ENCODE measurements at regions not wholly inside any gene's neighbourhood (a gene's known extent, or its start where the extent isn't known, plus 50 kb on each side); places are given as distances from the start of the nearest gene placed in this dataset.

DNA sequence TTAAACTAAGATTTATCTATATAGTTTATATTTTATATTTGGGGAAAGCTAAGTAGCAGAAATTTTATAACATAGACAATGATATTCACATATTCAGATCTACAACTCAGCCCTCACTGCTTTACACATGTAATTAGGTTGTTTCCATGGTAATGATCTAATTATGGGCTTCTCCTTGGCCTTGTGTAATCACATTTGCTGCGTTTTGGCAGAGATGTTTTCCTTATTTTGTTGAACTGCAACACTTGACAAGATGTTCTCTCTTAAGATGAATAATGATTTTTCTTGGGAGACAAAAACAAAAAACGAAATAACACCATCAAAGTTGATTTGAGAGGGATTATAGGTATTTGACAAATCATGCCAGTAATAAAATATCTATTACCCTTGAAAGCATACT, 635.6 kb upstream of the TBL1XR1 start:
- TF ChIP-seq, protein P1, sequence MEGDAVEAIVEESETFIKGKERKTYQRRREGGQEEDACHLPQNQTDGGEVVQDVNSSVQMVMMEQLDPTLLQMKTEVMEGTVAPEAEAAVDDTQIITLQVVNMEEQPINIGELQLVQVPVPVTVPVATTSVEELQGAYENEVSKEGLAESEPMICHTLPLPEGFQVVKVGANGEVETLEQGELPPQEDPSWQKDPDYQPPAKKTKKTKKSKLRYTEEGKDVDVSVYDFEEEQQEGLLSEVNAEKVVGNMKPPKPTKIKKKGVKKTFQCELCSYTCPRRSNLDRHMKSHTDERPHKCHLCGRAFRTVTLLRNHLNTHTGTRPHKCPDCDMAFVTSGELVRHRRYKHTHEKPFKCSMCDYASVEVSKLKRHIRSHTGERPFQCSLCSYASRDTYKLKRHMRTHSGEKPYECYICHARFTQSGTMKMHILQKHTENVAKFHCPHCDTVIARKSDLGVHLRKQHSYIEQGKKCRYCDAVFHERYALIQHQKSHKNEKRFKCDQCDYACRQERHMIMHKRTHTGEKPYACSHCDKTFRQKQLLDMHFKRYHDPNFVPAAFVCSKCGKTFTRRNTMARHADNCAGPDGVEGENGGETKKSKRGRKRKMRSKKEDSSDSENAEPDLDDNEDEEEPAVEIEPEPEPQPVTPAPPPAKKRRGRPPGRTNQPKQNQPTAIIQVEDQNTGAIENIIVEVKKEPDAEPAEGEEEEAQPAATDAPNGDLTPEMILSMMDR (CRISPR knock-in tag; IDR thresholded peaks at IDR 0.05): no peak
- TF ChIP-seq TAF1 (CRISPR knock-in tag; IDR thresholded peaks at IDR 0.05) (no peak), SP4 (CRISPR knock-in tag; IDR thresholded peaks at IDR 0.05) (no peak), ELF3 (CRISPR knock-in tag; IDR thresholded peaks at IDR 0.05) (no peak), POLR2A (IDR thresholded peaks at IDR 0.05; ENCODE audit: insufficient read depth in 1 of 2, low read depth in 2 of 2, low read length in 2 of 2) (no peak)
- TF ChIP-seq, protein P2, sequence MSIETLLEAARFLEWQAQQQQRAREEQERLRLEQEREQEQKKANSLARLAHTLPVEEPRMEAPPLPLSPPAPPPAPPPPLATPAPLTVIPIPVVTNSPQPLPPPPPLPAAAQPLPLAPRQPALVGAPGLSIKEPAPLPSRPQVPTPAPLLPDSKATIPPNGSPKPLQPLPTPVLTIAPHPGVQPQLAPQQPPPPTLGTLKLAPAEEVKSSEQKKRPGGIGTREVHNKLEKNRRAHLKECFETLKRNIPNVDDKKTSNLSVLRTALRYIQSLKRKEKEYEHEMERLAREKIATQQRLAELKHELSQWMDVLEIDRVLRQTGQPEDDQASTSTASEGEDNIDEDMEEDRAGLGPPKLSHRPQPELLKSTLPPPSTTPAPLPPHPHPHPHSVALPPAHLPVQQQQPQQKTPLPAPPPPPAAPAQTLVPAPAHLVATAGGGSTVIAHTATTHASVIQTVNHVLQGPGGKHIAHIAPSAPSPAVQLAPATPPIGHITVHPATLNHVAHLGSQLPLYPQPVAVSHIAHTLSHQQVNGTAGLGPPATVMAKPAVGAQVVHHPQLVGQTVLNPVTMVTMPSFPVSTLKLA (IDR thresholded peaks at IDR 0.05): no peak
